ENCODE measurements at regions not wholly inside any gene's neighbourhood (a gene's known extent, or its start where the extent isn't known, plus 50 kb on each side); places are given as distances from the start of the nearest gene placed in this dataset.
"Not testable (repeated sequence)": the region's sequence is repeated elsewhere in the genome, so short reads cannot be mapped to it uniquely, and the experiment has no call there.

DNA sequence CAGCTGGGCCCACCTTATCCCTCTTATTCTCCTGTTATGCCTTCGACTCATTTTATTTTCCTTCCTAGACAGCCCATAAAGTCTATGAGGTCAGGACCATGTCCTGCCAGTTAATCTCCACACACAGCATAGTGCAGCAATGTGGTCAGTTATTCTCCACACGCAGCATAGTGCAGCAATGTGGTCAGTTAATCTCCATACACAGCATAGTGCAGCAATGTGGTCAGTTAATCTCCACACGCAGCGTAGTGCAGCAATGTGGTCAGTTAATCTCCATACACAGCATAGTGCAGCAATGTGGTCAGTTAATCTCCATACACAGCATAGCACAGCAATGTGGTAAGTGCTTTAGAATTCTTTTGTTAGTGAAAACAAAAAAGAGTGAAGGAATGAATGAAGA lies 77.8 kb downstream of the TEX36 start:
- no peak for DNase-seq

DNA sequence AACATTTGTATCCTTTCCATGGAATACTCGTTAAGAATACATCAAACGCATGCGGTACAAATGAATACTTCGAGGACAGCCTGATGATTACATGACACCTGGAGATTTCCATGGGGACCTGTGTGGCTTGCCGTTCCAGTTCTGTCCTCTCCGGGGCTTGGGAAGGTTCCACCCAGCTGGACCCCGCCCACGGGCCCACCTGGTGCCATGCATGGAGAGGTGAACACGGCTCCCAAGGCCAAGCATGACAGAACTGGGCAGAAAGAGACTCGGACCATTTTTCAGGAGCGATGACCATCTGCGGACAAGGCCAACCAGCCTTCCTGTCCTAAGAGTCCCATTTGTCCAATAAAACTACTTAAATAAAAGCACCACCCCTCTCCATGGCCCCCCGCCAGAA lies 80.1 kb downstream of the TEX36 start:
- DNase-seq: no peak

DNA sequence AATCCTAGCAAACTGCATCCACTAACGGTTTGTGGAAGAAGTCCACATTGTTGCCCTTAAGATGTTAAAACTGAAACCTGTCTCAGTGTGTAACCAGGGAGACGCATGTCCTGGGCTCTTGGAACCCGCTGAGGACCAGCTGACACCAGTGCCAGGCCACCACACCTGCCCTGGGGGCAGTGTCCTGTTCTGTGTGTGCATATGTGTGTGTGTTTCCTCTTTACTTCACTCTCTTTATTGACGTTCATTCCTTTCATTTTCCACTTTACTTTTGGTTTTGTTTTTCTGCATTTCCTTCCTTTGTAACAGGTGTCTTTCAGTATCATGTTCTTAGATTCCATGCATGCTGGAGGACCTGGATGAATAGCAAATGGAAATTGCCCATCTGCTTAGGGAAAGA lies 83.8 kb downstream of the TEX36 start:
- DNase-seq: no peak

DNA sequence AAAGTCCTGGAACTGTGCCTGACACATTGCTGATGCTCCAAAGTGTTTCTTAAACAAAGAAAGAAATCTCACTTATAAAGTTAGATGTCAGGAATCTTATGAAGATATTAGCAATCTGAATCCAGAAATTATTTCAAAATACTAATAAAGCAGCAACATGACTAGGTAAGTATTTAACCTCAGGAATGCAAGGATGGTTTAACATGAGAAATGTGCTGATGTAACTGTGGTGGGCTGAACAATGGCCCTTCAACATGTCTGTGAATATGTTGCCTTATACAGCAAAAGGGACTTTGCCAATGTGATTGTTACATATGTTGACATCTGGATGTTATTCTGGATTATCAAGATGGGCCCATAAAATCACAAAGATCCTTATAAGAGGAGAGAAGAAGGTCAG lies 87.1 kb downstream of the TEX36 start:
- no peak for DNase-seq

DNA sequence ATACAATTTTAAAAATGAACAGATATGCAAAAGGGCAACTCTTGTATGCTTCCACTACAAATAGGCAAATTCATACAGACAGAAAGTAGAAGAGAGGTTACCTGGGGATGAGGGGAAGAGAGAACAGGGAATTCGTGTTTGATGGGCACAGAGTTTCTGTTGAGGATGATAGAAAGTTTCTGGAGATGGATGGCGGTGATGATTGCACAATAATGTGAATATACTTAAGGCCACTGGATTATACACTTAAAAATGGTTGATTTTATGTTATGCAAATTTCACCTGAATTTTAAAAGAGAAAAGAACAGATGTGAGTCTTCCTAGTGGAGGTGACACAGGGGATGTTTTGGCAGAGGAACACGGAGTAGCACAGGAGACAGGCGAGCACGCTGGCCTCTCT lies 89.3 kb downstream of the TEX36 start:
- no peak for DNase-seq

DNA sequence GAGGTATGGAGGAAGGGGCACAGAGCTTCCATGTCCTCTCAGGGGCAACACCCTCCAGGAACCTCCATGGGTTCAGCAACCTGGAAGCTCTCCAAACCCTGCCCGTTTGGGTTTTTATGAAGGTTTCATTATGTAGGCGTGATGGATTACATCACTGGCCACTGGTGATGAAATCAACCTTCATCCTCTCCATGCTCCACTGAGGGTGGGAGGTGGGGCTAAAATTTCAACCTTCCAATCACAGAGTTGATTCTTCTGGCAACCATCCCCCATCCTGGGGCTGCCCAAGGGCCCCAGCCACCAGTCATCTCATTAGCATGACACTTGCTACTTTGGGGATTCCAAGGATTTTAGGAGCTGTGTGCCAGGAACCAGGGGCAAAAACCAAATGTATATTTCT lies 90.1 kb downstream of the TEX36 start:
- no peak for DNase-seq

DNA sequence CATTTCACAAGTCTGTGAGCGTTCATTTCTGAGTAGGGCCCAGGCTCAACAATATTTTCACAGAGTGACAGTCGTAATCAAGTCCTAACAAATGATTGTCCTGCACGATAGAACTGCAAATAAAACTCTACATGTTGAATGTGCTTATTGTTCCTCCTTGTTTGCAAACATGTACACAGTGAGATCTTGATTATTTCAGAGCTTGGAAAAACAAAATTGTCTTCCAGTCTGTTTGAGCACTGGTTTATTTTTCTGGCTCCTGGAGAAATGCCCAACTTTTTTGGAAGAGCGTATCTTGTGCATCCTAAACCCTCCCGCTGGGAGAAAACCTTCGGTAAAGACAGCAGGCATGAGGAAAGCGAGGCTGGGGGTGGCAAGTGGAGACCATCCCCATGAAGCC lies 91.1 kb downstream of the TEX36 start:
- no peak for DNase-seq

DNA sequence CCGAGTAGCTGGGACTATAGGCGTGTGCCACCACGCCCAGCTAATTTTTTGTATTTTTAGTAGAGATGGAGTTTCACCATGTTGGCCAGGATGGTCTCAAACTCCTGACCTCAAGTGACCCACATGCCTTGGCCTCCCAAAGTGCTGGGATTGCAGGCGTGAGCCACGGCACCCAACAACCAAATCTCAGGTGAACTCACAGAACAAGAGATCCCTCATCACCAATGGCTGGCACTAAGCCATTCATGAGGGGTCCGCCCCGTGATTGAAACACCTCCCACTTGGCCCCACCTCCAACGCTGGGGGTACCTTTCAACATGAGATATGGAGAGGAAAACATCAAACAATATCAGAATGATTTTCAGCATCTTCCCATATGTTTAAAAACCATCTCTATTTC lies 94.2 kb downstream of the TEX36 start:
- DNase-seq: not testable (repeated sequence)

DNA sequence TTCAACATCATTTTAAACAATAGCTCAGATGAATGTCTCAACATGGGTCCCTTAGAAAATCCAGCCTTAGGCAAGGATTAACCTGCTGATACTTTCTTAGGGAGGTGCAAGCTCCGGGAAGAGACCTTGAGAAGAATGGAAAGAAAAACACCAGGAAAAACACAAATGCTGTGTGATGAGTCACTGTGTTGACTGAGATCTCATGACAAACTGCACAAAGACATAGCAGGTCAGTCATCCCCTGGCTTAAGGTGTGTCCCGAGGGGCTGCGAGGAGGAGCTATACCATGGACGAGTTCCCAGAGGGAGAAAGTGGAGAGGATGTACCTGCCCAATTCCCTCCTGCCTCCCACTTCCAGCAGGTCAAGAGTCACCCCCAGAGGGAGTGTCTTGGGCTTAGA lies 98.0 kb downstream of the TEX36 start:
- DNase-seq: no peak

DNA sequence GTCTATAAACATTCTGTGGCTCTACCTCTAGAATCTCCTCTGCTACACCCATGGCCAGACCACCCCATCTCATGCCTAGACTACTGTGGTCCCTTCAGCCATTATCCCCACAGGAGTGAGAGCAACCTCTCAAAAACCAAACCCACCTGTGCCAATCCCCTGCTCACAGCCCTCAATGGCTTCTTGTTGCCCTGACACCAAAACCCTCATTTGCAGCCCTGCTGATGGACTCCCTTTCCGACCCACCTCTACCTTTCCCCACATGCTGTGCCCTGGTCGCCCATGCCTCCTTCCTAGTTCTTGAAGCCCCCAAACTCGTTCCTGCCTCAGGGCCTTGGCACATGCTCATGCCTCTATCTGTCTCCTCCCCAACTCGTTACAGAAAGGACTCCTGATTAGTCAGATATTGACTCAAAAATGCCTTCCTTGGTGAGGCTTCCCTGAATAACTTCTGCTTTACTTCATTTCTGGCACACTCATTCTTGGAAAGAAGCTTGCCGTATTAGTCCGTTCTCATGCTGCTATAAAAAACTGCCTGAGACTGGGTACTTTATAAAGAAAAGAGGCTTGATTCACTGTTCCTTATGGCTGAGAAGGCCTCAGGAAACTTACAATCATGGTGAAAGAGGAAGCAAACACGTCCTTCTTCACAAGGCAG lies 104.2 kb downstream of the TEX36 start:
- no peak for DNase-seq

DNA sequence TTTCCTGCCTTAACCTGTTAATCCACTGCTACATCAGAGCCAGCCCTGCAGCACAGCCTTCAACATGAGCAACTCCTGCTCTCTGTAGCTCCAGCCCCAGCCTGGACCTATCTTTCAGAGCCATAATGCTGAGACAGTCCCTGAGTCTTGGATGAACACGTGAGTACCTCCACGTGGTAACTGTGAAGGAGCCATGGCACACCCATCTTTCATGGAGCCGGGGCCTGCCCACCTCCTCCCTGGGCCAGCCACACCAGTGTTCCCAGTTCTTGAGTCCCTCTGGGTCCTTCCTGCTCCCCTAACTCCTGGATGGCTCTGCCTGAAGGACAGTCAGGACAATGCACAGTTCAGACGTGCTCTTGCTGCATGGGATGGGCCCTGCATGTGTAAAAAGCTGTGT lies 107.1 kb downstream of the TEX36 start:
- no peak for DNase-seq

DNA sequence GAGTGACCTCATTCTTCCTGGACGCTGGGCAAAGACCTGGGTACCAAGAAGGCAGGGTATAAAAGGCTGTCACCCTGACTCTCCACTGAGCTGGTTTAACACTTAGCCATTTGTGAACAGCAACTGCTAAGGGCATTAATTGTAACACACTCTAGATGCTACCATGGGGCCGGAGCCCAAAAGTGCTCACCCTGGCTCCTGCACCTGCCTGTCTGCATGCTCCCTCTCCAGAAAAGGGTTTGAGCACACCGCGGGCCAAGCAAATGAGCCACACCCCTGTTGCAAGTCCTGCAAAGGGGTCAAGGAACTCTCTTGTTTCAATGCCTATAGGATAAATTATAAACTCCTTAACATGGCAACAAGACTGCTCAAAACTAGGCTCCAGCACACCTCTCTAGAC lies 114.8 kb downstream of the TEX36 start:
- no peak for DNase-seq

DNA sequence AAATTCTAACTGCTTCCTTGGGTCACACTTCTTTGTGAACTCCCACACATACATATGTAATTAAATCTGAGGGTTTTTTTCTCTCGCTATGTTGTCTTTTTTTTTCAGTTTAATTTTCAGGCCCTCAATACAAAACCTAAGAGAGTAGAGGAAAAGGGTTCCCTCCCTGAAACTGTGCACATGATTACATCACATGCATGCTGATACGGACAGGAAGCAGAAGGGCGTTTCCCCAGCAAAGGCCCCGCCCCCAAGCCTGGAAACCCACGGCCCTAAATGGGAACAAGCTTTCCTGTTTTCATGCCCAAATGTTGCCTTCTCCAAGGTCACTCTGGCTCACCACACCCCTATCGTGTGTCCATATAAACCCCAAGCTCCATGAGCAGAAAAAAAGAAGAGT lies 115.4 kb downstream of the TEX36 start:
- no peak for DNase-seq

DNA sequence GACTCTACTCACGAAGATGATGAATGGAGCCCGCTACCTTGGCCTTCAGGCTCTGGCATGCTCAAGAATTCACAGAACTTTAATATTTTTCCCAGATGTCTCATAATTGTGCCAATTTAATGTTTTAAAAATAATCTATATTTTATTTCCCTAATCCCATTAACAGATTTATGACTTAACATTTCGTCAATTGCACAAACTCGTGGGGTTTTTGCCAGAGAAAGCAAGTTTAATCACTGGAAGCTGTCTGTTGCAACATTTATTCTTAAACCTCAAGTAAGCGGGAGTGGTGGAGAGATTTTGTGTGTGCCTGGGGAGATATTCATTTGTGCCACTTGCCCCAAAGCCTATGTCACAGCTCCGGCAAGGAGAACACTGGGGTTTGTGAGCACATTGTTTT lies 117.9 kb downstream of the TEX36 start:
- DNase-seq: no peak

DNA sequence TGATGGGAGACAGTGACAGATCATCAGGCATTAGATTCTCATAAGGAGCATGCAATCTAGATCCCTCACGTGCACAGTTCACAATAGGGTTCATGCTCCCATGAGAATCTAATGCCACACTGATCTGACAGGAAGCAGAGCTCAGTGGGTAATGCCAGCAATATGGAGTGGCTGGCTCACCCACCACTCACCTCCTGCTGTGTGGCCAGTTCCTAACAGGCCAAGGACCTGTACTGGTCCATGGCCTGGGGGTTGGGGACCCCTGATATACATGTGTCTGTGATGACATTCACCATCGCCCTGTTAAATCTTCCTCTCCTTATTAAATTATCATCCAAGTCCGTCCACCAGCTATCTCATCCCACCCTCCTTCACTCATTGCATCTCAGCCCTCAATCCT lies 118.4 kb downstream of the TEX36 start:
- no peak for DNase-seq

DNA sequence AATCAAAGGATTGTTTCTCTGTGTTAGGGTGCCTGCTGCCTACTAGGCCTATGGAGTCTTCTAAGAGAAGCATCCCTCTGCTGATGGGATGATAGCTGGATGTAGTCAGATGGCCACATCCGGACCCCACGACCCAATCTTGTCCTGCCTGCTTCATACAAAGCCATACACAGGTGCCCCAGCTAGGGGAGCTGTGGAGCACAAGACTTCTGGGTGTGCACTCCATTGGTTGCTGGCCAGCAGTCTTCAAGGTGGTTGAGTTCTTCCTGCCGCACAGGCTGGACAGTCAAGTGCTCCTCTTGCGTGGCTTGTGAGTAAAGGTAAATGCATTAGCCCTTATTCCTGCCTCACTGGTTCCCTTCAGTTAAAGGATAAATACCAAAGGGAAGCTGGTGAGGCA lies 120.2 kb downstream of the TEX36 start:
- no peak for DNase-seq

DNA sequence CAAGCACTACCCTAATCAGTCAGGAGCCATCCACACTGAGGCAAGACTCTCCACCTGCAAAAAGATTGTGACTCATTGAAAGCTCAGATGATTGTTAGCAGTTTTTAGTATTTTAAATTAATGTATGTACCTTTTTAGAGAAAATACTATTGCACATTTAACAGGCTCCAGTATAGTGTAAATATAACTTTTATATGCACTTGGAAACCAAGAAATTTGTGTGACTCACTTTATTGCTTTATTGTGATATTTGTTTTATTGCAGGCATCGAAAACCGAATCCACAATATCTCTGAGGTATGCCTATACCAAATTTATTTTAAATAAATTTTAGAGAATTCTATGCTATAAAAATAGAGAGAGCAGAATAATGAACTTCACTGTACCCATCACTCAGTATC lies 122.0 kb downstream of the TEX36 start:
- DNase-seq: no peak

DNA sequence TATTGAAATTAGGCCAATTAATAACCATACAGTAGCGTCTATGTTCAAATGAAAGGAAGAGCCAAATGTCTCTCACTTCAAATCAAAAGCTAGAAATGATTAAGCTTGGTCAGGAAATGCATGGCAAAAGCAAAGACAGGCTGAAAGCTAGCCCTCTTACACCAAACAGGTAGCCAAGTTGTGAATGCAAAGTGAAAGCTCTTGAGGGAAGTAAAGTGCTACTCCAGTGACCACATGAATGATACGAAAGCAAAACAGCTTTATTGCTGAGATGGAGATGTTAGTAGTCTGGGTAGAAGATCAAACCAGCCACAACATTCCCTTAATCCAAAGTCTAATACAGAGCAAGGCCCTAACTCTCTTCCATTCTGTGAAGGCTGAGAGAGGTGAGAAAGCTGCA lies 123.8 kb downstream of the TEX36 start:
- no peak for DNase-seq

DNA sequence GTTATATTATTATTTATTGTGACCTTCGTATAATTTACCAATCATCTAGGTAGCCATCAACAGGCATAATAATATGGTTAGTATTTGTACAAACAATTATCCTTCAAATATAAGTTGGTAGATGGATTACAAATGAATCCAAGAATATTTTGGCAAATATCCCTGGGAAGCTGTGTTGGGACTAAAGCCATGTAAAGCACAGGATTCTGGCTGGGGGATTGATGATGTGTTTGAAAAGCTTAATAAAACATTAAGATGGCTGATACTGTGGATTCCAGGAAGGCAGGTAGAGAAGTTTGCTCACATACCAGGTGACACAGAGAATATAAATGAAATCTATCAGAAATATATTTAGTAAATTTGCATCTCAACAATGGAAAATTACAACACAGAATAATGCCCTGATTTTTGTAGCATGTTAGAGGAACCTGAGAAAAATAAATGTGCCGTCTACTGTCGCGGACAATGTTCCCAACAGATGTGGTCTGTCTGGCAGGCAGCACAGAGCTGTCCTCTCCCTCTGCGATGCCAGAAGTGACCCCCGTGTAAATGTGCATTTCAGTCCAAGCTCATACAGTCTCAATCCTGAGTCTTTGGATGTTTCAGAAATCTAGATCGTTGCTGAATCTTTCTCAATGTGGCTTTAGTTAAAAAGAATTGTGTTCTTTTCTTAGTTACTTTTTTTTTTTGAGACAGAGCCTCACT lies 125.0 kb downstream of the TEX36 start:
- DNase-seq: no peak

DNA sequence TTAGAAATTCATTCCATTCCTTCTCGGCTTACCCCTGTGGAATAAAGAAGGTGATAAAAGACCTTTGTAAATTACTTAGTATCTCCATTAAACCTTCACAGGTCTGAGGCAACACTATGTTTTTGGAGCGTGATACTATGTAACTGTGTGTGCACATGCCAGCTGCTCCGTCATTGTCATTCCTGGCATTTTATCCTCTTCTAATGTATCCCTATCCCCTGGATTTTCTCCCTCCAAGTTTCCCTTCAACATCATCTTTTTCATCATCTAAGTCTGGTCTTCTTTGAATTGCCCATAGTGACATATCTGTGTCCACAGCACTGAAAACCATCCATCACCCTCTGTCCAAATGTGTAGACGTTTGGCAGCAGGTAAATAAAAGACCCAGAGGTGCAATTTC lies 125.7 kb downstream of the TEX36 start:
- no peak for DNase-seq

DNA sequence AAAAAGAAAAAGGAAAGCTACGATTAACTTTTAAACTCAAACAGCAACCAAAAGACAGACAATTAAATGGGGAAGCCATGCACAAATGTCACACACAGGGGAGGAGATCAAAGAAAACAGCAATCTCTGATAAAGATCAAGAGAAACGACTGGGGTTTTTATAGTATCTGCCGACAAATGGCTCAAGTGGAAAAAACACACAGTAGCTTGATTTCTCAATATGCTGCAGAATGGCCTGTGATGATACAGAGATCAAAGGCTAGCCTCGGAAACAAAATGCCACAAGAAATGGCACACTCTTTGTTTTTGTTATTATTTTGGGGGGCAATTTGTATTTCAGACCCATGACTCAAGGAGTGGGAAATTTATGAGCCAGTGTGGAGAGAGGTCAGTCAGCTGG lies 126.1 kb downstream of the TEX36 start:
- no peak for DNase-seq

DNA sequence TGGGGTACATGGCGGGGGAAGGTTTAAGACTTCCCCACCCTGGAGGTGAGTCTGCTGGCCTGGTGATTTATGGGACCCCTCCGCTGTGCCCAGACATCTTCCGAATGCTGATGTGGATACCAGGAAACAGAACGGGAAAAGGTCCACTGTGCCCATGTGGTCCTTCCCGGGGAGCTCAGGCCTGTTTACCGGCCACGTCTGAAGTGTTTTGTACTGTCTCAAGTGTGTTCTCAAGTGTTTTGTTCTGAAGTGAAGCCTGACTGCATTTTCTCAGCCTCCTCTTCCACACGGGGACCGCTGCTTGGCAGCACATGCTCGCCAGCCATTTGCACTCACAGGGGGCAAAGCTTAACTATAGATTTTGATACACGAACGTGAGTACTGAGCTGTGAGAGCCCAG lies 127.2 kb downstream of the TEX36 start:
- DNase-seq: no peak

DNA sequence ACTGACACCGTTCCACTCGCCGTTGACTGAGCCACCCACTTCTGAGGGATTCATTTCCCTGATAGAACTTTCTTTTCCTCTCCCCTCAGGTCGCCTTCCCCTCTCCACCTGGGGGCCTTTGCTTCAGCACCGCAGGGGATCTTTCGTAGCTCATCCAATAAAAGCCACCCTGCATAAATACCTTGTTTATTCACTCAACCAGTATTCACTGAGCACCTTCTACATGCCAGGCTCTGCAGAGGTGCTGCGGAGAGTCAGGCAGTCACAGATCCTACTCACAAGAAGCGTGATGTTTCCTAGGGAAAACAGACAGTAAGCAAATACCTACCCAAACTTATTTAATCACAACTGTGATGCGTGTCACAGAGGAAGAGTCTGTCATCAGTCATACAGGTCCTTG lies 127.7 kb downstream of the TEX36 start:
- no peak for DNase-seq

DNA sequence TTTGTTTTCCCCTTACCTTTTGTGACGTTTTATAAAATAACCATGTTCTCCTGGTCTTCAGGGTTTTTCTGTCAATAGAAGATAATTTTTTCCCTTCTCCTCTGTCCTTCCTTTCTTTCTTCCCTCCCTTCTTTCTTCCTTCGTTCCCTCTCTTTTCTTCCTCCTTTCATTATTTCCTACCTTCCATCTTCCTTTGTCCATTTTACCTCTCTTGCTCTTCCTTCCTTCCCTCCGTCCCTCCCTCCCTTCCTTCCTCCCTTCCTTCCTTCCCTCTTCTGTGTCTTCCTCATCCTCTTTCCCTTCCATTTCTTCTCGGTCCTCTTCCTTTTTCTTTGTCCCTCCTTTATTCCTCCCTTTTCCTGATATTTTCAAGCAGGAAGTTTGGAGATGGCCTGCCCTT lies 128.2 kb downstream of the TEX36 start:
- DNase-seq: no peak

Data from fibroblast of skin of scalp (primary cell).